WTC11 (cell line): ENCODE measurements at regions not wholly inside any gene's neighbourhood (a gene's known extent, or its start where the extent isn't known, plus 50 kb on each side); places are given as distances from the start of the nearest gene placed in this dataset.

ENCODE experiments used
- ATAC-seq: fragments of 200-7000 bp; cut with Tn5 transposase; 2 replicates; pipeline ENCODE4 v1.10.0; 2021; ENCODE audit warnings: mild to moderate bottlenecking, moderate library complexity
- CTCF ChIA-PET: fragments of 300-600 bp; sonication (Branson Sonifier 250); formaldehyde crosslinking; loops from one replicate; lab custom pipeline; 2021; ENCODE audit warnings: antibody characterized with exemption; lab: Charles Lee
- POLR2A ChIA-PET: fragments of 350-600 bp; sonication (Branson Sonifier 250); formaldehyde crosslinking; loops from one replicate; lab custom pipeline; 2021; ENCODE audit warnings: antibody characterized with exemption; lab: Charles Lee
- DNase-seq: peaks from one replicate; pipeline ENCODE4 v3.0.0; 2021; ENCODE audit warnings: low spot score
- H3K27ac Mint-ChIP-seq: 2 replicates; pipeline ENCODE4 v1.8.0; 2021; ENCODE audit warnings: mixed read lengths
- H3K27me3 Mint-ChIP-seq: 2 replicates; pipeline ENCODE4 v1.8.0; 2021; ENCODE audit warnings: low read depth, mild to moderate bottlenecking, moderate library complexity, mixed read lengths
- H3K36me3 Mint-ChIP-seq: 2 replicates; pipeline ENCODE4 v1.8.0; 2021; ENCODE audit warnings: mixed read lengths
- H3K4me1 Mint-ChIP-seq: 2 replicates; pipeline ENCODE4 v1.8.0; 2022; ENCODE audit warnings: mixed read lengths
- H3K4me3 Mint-ChIP-seq: 2 replicates; pipeline ENCODE4 v1.8.0; 2021; ENCODE audit warnings: mild to moderate bottlenecking, moderate library complexity, mixed read lengths
- H3K9me3 Mint-ChIP-seq: 2 replicates; pipeline ENCODE4 v1.8.0; 2021; ENCODE audit warnings: mixed read lengths
- CBFB ChIP-seq: sonication (generic); formaldehyde crosslinking; IDR thresholded peaks from 2 replicates; pipeline ENCODE4 v1.8.1; 2022; ENCODE audit warnings: mild to moderate bottlenecking, low read depth, missing genetic modification reagents
- CREM ChIP-seq: sonication (generic); formaldehyde crosslinking; IDR thresholded peaks from 2 replicates; pipeline ENCODE4 v1.8.1; 2022; ENCODE audit warnings: mild to moderate bottlenecking, missing genetic modification reagents, moderate library complexity
- EMX1 ChIP-seq: fragments of 250-450 bp; sonication (Bioruptor Pico); IDR thresholded peaks from 2 replicates; pipeline ENCODE4 v1.8.0; 2021; ENCODE audit warnings: mild to moderate bottlenecking
- ETV6 ChIP-seq: sonication (generic); formaldehyde crosslinking; IDR thresholded peaks from 2 replicates; pipeline ENCODE4 v1.8.1; 2022; ENCODE audit warnings: mild to moderate bottlenecking, missing genetic modification reagents
- FOXJ3 ChIP-seq: sonication (generic); formaldehyde crosslinking; IDR thresholded peaks from 2 replicates; pipeline ENCODE4 v1.9.0; 2021; ENCODE audit warnings: missing genetic modification reagents, mild to moderate bottlenecking, borderline replicate concordance
- GABPB1 ChIP-seq: sonication (generic); formaldehyde crosslinking; IDR thresholded peaks from 2 replicates; pipeline ENCODE4 v1.8.1; 2023; ENCODE audit warnings: mild to moderate bottlenecking, missing genetic modification reagents
- IRF2 ChIP-seq: sonication (generic); formaldehyde crosslinking; IDR thresholded peaks from 2 replicates; pipeline ENCODE4 v1.8.0; 2022; ENCODE audit warnings: low read depth, missing genetic modification reagents, borderline replicate concordance
- JAZF1 ChIP-seq: fragments of 250-450 bp; sonication (Bioruptor Pico); IDR thresholded peaks from 2 replicates; pipeline ENCODE4 v1.9.0; 2021; ENCODE audit warnings: moderate library complexity, mild to moderate bottlenecking, inconsistent platforms
- KAT7 ChIP-seq: sonication (generic); formaldehyde crosslinking; IDR thresholded peaks from 2 replicates; pipeline ENCODE4 v1.8.1; 2023; ENCODE audit warnings: missing genetic modification reagents, mild to moderate bottlenecking, borderline replicate concordance
- NFE2L1 ChIP-seq: sonication (generic); formaldehyde crosslinking; IDR thresholded peaks from 2 replicates; pipeline ENCODE4 v1.8.1; 2023; ENCODE audit warnings: missing genetic modification reagents
- NFYB ChIP-seq: sonication (generic); formaldehyde crosslinking; conservative IDR thresholded peaks from 2 replicates; pipeline ENCODE4 v1.8.0; 2022; ENCODE audit warnings: low read depth, missing genetic modification reagents
- NR1H2 ChIP-seq: sonication (generic); formaldehyde crosslinking; IDR thresholded peaks from 2 replicates; pipeline ENCODE4 v1.9.0; 2021; ENCODE audit warnings: mild to moderate bottlenecking, moderate library complexity, missing genetic modification reagents
- NR3C1 ChIP-seq: sonication (generic); formaldehyde crosslinking; conservative IDR thresholded peaks from 2 replicates; pipeline ENCODE4 v1.8.1; 2023; ENCODE audit warnings: low read depth, mild to moderate bottlenecking, missing genetic modification reagents
- RELA ChIP-seq: sonication (generic); formaldehyde crosslinking; IDR thresholded peaks from 2 replicates; pipeline ENCODE4 v1.8.1; 2022; ENCODE audit warnings: missing genetic modification reagents, mild to moderate bottlenecking, borderline replicate concordance
- SMAD4 ChIP-seq: sonication (generic); formaldehyde crosslinking; IDR thresholded peaks from 2 replicates; pipeline ENCODE4 v1.8.0; 2022; ENCODE audit warnings: mild to moderate bottlenecking, missing genetic modification reagents
- SP1 ChIP-seq: sonication (generic); formaldehyde crosslinking; conservative IDR thresholded peaks from 2 replicates; pipeline ENCODE4 v1.8.1; 2022; ENCODE audit warnings: missing genetic modification reagents
- TCF7 ChIP-seq: sonication (generic); formaldehyde crosslinking; IDR thresholded peaks from 2 replicates; pipeline ENCODE4 v1.8.0; 2022; ENCODE audit warnings: mild to moderate bottlenecking, low read depth, missing genetic modification reagents, moderate library complexity
- TEAD1 ChIP-seq: sonication (generic); formaldehyde crosslinking; IDR thresholded peaks from 2 replicates; pipeline ENCODE4 v1.8.0; 2022; ENCODE audit warnings: mild to moderate bottlenecking, missing genetic modification reagents
- TF ChIP-seq, protein P1 (sequence below): sonication (generic); formaldehyde crosslinking; IDR thresholded peaks from 2 replicates; pipeline ENCODE4 v1.8.1; 2023; ENCODE audit warnings: mild to moderate bottlenecking, missing genetic modification reagents
- TF ChIP-seq, protein P2 (sequence below): sonication (generic); formaldehyde crosslinking; IDR thresholded peaks from 2 replicates; pipeline ENCODE4 v1.8.0; 2023; ENCODE audit warnings: missing genetic modification reagents
- TF ChIP-seq, protein P3 (sequence below): sonication (generic); formaldehyde crosslinking; IDR thresholded peaks from 2 replicates; pipeline ENCODE4 v1.8.1; 2023; ENCODE audit warnings: mild to moderate bottlenecking, missing genetic modification reagents, borderline replicate concordance
- TF ChIP-seq, protein P4 (sequence below): fragments of 200-600 bp; IDR thresholded peaks from 2 replicates; pipeline ENCODE4 v1.8.0; 2022; ENCODE audit warnings: antibody characterized with exemption

DNA sequence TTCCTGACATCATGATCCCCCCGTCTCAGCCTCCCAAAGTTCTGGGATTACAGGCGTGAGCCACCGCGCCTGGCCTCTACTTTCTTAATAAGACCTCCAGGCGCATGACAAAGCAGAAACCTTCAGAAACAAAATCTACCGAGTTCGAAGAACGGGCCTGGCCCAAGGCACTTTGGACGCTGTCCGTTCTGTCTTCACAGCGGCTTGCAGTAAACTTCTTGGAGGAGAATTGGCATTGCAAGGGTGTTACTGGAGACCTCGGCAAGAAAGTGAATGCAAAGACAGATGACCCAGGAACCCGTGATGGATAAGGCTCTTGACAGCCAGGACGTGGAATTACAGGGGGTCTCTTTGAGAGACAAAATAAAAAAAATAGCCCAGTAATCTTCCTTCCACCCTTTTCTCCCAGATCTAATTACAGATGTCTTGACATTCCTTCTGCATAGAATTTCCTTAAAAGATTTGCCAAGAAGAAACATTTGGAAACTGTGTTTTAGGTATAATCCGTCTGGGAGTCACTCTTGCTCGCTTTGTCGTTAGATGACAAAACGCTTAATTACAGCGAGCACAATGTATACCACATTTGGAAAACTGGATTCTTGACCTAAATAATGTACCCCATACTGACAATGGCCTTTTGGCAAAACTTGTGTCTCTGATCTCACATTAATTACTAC is 83.2 kb upstream of the TBX3 start:
- Mint-ChIP-seq H3K27ac (no peak overlapping the region), H3K27me3 (no peaks in the 10 kb centered on the region; the same call in none of the 2 replicates), H3K4me3 (no peak overlapping the region), H3K4me1 (peaks cover 3% of the 10 kb centered on the region; the same call in 1 of the 2 replicates), H3K9me3 (no peaks in the 10 kb centered on the region), H3K36me3 (no peaks in the 10 kb centered on the region)
- no peak for TF ChIP-seq TEAD1 (CRISPR knock-in tag)
- TF ChIP-seq FOXJ3 (CRISPR knock-in tag): no peak
- no peak for TF ChIP-seq NFYB (CRISPR knock-in tag)
- TF ChIP-seq JAZF1 (CRISPR knock-in tag): no peak
- no peak for TF ChIP-seq IRF2 (CRISPR knock-in tag)
- TF ChIP-seq GABPB1: no peak
- no peak for TF ChIP-seq TCF7
- ChIA-PET POLR2A (no interaction called here), CTCF (no interaction called here)
- no peak for DNase-seq
- no peak for ATAC-seq

DNA sequence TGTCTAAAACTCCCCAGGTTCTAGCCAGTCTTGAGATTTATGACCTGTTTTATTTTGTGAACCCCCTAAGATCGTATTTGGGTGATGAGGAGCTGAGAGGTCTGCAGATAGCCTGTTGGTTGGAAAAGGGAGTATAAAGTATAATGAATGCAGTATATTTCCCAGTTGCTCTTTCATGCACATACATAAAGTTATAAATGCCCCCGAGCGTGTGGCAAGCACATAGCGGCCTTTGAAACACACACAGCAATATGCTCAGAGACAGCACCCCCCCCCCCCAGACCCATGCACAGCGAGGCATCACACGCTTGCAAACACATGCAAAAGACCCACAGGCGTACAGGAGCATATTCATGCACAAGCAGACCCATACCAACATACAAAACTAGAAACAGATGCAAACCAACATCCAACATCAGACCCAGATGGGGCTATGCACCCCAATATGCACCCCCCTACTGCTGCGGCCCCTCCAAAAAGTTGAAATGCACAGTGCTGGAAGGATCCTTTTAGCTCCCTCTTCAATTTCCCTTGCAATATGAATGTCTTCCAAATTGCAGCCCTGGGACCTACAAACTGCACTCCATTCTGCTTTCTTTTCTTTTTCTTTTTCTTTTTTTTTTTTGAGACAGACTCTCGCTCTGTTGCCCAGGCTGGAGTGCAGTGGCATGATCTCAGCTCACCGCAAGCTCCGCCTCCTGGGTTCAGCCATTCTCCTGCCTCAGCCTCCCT is 82.2 kb upstream of the TBX3 start:
- Mint-ChIP-seq H3K4me3 (no peak overlapping the region), H3K27me3 (no peaks in the 10 kb centered on the region; the same call in none of the 2 replicates), H3K36me3 (no peaks in the 10 kb centered on the region), H3K9me3 (no peaks in the 10 kb centered on the region), H3K27ac (no peak overlapping the region), H3K4me1 (peaks cover 3% of the 10 kb centered on the region; the same call in 1 of the 2 replicates)
- no peak for DNase-seq
- no peak for TF ChIP-seq CBFB (CRISPR knock-in tag)
- CTCF ChIA-PET: no interaction called here
- POLR2A ChIA-PET: interaction anchor here (0.7 kb wide), 1 partner anchor 411 kb away, joined by 6 read pairs; no protein-coding TSS in a partner anchor
- ATAC-seq: no peak

DNA sequence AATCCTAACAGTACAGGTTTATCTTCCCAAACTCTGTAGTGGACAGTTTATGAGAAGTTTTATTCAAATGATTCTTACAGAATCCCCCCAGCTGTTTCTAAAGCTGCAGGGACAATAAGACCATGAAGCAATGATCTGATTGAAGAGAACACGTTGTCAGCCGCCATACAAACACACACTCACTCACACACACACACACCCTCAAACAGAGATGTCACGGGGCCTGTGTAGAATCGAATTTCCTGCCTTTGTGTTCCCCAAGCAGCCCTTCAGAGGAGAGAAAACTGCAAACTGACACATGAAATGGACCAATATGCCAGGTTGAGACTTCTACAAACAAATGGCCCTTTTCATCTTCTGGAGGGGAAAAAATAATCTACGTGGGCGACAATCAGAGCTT is 80.5 kb upstream of the TBX3 start:
- Mint-ChIP-seq H3K4me3 (no peak overlapping the region), H3K9me3 (no peaks in the 10 kb centered on the region), H3K27me3 (no peaks in the 10 kb centered on the region; the same call in none of the 2 replicates), H3K36me3 (no peaks in the 10 kb centered on the region), H3K4me1 (peaks cover 3% of the 10 kb centered on the region; the same call in 1 of the 2 replicates), H3K27ac (no peak overlapping the region)
- DNase-seq (no peak), ATAC-seq (no peak)
- POLR2A ChIA-PET: no interaction called here
- CTCF ChIA-PET: no interaction called here
- TF ChIP-seq CREM: no peak
- no peak for TF ChIP-seq ETV6 (CRISPR knock-in tag)
- no peak for TF ChIP-seq NFE2L1 (CRISPR knock-in tag)
- TF ChIP-seq GABPB1: no peak
- TF ChIP-seq, protein P1, sequence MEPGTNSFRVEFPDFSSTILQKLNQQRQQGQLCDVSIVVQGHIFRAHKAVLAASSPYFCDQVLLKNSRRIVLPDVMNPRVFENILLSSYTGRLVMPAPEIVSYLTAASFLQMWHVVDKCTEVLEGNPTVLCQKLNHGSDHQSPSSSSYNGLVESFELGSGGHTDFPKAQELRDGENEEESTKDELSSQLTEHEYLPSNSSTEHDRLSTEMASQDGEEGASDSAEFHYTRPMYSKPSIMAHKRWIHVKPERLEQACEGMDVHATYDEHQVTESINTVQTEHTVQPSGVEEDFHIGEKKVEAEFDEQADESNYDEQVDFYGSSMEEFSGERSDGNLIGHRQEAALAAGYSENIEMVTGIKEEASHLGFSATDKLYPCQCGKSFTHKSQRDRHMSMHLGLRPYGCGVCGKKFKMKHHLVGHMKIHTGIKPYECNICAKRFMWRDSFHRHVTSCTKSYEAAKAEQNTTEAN (CRISPR knock-in tag): no peak
- TF ChIP-seq, protein P2, sequence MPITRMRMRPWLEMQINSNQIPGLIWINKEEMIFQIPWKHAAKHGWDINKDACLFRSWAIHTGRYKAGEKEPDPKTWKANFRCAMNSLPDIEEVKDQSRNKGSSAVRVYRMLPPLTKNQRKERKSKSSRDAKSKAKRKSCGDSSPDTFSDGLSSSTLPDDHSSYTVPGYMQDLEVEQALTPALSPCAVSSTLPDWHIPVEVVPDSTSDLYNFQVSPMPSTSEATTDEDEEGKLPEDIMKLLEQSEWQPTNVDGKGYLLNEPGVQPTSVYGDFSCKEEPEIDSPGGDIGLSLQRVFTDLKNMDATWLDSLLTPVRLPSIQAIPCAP: no peak
- no peak for TF ChIP-seq SMAD4 (CRISPR knock-in tag)
- TF ChIP-seq EMX1 (CRISPR knock-in tag): no peak
- no peak for TF ChIP-seq RELA (CRISPR knock-in tag)
- TF ChIP-seq KAT7 (CRISPR knock-in tag): no peak
- TF ChIP-seq SP1 (CRISPR knock-in tag): no peak
- no peak for TF ChIP-seq NR3C1 (CRISPR knock-in tag)
- TF ChIP-seq, protein P3, sequence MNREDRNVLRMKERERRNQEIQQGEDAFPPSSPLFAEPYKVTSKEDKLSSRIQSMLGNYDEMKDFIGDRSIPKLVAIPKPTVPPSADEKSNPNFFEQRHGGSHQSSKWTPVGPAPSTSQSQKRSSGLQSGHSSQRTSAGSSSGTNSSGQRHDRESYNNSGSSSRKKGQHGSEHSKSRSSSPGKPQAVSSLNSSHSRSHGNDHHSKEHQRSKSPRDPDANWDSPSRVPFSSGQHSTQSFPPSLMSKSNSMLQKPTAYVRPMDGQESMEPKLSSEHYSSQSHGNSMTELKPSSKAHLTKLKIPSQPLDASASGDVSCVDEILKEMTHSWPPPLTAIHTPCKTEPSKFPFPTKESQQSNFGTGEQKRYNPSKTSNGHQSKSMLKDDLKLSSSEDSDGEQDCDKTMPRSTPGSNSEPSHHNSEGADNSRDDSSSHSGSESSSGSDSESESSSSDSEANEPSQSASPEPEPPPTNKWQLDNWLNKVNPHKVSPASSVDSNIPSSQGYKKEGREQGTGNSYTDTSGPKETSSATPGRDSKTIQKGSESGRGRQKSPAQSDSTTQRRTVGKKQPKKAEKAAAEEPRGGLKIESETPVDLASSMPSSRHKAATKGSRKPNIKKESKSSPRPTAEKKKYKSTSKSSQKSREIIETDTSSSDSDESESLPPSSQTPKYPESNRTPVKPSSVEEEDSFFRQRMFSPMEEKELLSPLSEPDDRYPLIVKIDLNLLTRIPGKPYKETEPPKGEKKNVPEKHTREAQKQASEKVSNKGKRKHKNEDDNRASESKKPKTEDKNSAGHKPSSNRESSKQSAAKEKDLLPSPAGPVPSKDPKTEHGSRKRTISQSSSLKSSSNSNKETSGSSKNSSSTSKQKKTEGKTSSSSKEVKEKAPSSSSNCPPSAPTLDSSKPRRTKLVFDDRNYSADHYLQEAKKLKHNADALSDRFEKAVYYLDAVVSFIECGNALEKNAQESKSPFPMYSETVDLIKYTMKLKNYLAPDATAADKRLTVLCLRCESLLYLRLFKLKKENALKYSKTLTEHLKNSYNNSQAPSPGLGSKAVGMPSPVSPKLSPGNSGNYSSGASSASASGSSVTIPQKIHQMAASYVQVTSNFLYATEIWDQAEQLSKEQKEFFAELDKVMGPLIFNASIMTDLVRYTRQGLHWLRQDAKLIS (CRISPR knock-in tag): no peak
- no peak for TF ChIP-seq NR1H2 (CRISPR knock-in tag)
- TF ChIP-seq, protein P4, sequence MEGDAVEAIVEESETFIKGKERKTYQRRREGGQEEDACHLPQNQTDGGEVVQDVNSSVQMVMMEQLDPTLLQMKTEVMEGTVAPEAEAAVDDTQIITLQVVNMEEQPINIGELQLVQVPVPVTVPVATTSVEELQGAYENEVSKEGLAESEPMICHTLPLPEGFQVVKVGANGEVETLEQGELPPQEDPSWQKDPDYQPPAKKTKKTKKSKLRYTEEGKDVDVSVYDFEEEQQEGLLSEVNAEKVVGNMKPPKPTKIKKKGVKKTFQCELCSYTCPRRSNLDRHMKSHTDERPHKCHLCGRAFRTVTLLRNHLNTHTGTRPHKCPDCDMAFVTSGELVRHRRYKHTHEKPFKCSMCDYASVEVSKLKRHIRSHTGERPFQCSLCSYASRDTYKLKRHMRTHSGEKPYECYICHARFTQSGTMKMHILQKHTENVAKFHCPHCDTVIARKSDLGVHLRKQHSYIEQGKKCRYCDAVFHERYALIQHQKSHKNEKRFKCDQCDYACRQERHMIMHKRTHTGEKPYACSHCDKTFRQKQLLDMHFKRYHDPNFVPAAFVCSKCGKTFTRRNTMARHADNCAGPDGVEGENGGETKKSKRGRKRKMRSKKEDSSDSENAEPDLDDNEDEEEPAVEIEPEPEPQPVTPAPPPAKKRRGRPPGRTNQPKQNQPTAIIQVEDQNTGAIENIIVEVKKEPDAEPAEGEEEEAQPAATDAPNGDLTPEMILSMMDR: no peak
